HepG2 (cell line): ENCODE measurements at regions not wholly inside any gene's neighbourhood (a gene's known extent, or its start where the extent isn't known, plus 50 kb on each side); places are given as distances from the start of the nearest gene placed in this dataset.

Source experiments
- AHDC1 ChIP-seq: sonication (generic); formaldehyde crosslinking; IDR thresholded peaks from 2 replicates; pipeline ENCODE4 v1.5.1; 2020; ENCODE audit warnings: mild to moderate bottlenecking, missing genetic modification reagents, borderline replicate concordance
- ARID5B ChIP-seq: IDR thresholded peaks from 2 replicates; pipeline ENCODE4 v1.4.0; 2020; ENCODE audit warnings: mild to moderate bottlenecking, missing genetic modification reagents
- FOXA3 ChIP-seq: IDR thresholded peaks from 2 replicates; pipeline ENCODE4 v1.6.1; 2016; ENCODE audit warnings: missing genetic modification reagents, missing compliant biosample characterization
- MEIS1 ChIP-seq: sonication (generic); formaldehyde crosslinking; IDR thresholded peaks from 2 replicates; pipeline ENCODE4 v1.9.0; 2021; ENCODE audit warnings: mild to moderate bottlenecking, missing genetic modification reagents, moderate library complexity, borderline replicate concordance
- TAF1 ChIP-seq: sonication (generic); formaldehyde crosslinking; IDR thresholded peaks from 2 replicates; pipeline ENCODE4 v1.4.0; 2020; ENCODE audit warnings: missing genetic modification reagents
- ZHX2 ChIP-seq, 2 experiments: sonication (generic) in 1 of 2; formaldehyde crosslinking in 1 of 2; IDR thresholded peaks; 2 replicates each; pipeline versions ENCODE4 v1.6.1 to v1.9.0; 2014 to 2022; ENCODE audit warnings: antibody characterized with exemption in 1 of 2, borderline replicate concordance in 1 of 2, inconsistent platforms in 1 of 2, low read depth in 1 of 2, missing genetic modification reagents in 1 of 2

GRCh38 chr1:244327533-244327932 lies 124.2 kb downstream of the ADSS2 start (continued):
- peak; percentile 51; the same call in 1 of the 2 replicates for TF ChIP-seq AHDC1 (CRISPR knock-in tag)
- peak; percentile 88 for TF ChIP-seq ARID5B
- no peak for TF ChIP-seq ZHX2 (IDR thresholded peaks at IDR 0.05; ENCODE audit: low read depth)
- no peak for TF ChIP-seq ZHX2 (CRISPR knock-in tag; IDR thresholded peaks at IDR 0.05; ENCODE audit: borderline replicate concordance)
- TF ChIP-seq MEIS1 (CRISPR knock-in tag), result no peak
- no peak for TF ChIP-seq TAF1 (CRISPR knock-in tag)
- TF ChIP-seq FOXA3, result peak; percentile 91
